Heart left ventricle (tissue), 13 donors: ENCODE measurements at regions not wholly inside any gene's neighbourhood (a gene's known extent, or its start where the extent isn't known, plus 50 kb on each side); places are given as distances from the start of the nearest gene placed in this dataset.

ENCODE experiments used
- CTCF ChIP-seq, 12 donors: fragments of 200-600 bp; sonication (generic) in 4 of 12; IDR thresholded peaks; one replicate each; pipeline versions ENCODE4 v1.5.0 to v1.8.0; 2018 to 2022; ENCODE audit warnings: antibody characterized with exemption in 12 of 12, mild to moderate bottlenecking in 5 of 12
- POLR2A ChIP-seq, 2 donors: fragments of 450-650 bp; IDR thresholded peaks; one replicate each; pipeline ENCODE4 v1.6.1; 2017; ENCODE audit warnings: antibody characterized with exemption in 2 of 2, mild to moderate bottlenecking in 2 of 2, moderate library complexity in 2 of 2
- donor health status: ischemic (EF 13 %, LVEDD 7.1; RV severe dilation, severe dysfunction).
- donor health status: DM: no; HTN: yes; CAD: no.
- donor health status: DM: no; HTN: no; CAD: no.
- donor health status: ischemic (EF 25% LVEDD 6.9; RV normal size, moderate dysfunction).
- donor health status: ischemic (EF 25% LVEDD 5.7; RV mildly dilated, moderate dysfunction).
- donor health status: ischemic (EF 35%, LVEDD 5.7; RV mildly dilated, moderate dysfunction).
- donor health status: nonischemic (EF 11% LVEDD 7.7; RV severe dilation, severe dysfunction).
- donor health status: DM: yes; HTN: yes; CAD: no.
- donor health status: PGD.
- donor health status: ischemic (EF 29% LVEDD 5.4; RV normal size, mild dysfunction).
- donor health status: nonischemic (EF 23%, LVEDD 6.1; RV moderate dilation, normal function).

- TF ChIP-seq CTCF (IDR thresholded peaks at IDR 0.05) (no peak), POLR2A (IDR thresholded peaks at IDR 0.05) (no peak)
These were observed 113.9 kb upstream of the CPM start for GRCh38 chr12:69046920-69047319.
